Astrocyte (in vitro differentiated cells and primary cell): ENCODE measurements at regions not wholly inside any gene's neighbourhood (a gene's known extent, or its start where the extent isn't known, plus 50 kb on each side); places are given as distances from the start of the nearest gene placed in this dataset.

Experiments
- EZH2 ChIP-seq: IDR thresholded peaks from 2 replicates; pipeline ENCODE4 v1.6.1; 2012; ENCODE audit warnings: mild to moderate bottlenecking, low read length, inconsistent platforms; ENCODE audit not compliant: insufficient read depth
- TF ChIP-seq, protein P1 (sequence below): IDR thresholded peaks from 2 replicates; pipeline ENCODE4 v1.5.1; 2011; ENCODE audit warnings: low read depth, mild to moderate bottlenecking, inconsistent platforms, low read length, moderate library complexity; ENCODE audit not compliant: insufficient read depth

DNA sequence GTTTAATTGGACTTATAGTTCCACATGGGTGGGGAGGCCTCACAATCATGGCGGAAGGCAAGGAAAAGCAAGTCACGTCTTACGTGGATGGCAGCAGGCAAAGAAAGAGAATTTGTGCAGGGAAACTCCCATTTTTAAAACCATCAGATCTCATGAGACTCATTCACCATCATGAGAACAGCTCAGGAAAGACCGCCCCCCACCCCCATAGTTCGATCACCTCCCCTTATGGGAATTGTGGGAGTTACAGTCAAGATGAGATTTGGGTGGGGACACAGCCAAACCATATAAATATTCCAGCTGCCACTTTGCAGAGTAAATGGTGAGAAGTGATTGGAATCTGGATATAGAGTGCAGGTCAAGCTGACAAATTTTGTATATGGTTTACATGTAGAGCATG lies 187.4 kb downstream of the ARL4C start:
- TF ChIP-seq, protein P1, sequence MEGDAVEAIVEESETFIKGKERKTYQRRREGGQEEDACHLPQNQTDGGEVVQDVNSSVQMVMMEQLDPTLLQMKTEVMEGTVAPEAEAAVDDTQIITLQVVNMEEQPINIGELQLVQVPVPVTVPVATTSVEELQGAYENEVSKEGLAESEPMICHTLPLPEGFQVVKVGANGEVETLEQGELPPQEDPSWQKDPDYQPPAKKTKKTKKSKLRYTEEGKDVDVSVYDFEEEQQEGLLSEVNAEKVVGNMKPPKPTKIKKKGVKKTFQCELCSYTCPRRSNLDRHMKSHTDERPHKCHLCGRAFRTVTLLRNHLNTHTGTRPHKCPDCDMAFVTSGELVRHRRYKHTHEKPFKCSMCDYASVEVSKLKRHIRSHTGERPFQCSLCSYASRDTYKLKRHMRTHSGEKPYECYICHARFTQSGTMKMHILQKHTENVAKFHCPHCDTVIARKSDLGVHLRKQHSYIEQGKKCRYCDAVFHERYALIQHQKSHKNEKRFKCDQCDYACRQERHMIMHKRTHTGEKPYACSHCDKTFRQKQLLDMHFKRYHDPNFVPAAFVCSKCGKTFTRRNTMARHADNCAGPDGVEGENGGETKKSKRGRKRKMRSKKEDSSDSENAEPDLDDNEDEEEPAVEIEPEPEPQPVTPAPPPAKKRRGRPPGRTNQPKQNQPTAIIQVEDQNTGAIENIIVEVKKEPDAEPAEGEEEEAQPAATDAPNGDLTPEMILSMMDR, result no peak
- no peak for TF ChIP-seq EZH2
